ENCODE measurements at regions not wholly inside any gene's neighbourhood (a gene's known extent, or its start where the extent isn't known, plus 50 kb on each side); places are given as distances from the start of the nearest gene placed in this dataset.
"Not testable (repeated sequence)": the region's sequence is repeated elsewhere in the genome, so short reads cannot be mapped to it uniquely, and the experiment has no call there.

GRCh38 chr6:81098109-81098814, 654.2 kb downstream of the TENT5A start:
- H3K27ac ChIP-seq (replicated peaks; ENCODE audit: low read length): no peak overlapping the region
- H3K9ac ChIP-seq (ENCODE audit: low read depth, low read length, poor library complexity): no peak overlapping the region
- no peak overlapping the region for H3K4me2 ChIP-seq (ENCODE audit: insufficient read depth, low read length, poor library complexity, severe bottlenecking)
- no peak for DNase-seq (ENCODE audit: low spot score)
- WGBS, 2 donors (ENCODE audit: extremely low coverage in 2 of 2, insufficient read length in 2 of 2, insufficient replicate concordance in 1 of 2): no CpG with 5 or more reads among the region's 20 CpGs
- H3K23ac ChIP-seq (ENCODE audit: low read depth, low read length, poor library complexity): no peak overlapping the region
- no peak overlapping the region for H2AK5ac ChIP-seq (ENCODE audit: low read depth, low read length)
- H2BK5ac ChIP-seq (ENCODE audit: low read length): no peak overlapping the region
- H2BK120ac ChIP-seq (ENCODE audit: low read depth, low read length): no peak overlapping the region
- H3K79me1 ChIP-seq (ENCODE audit: low read depth, low read length): no peaks in the 10 kb centered on the region
- no peak overlapping the region for H3K4me3 ChIP-seq (ENCODE audit: low read length in 2 of 2)
- H3K14ac ChIP-seq (ENCODE audit: low read length): no peak overlapping the region
- H3K4me1 ChIP-seq (ENCODE audit: control insufficient read depth in 2 of 2, insufficient read depth in 1 of 2, low read depth in 1 of 2, low read length in 2 of 2): no peaks in the 10 kb centered on the region
- no peaks in the 10 kb centered on the region for H3K27me3 ChIP-seq (ENCODE audit: control insufficient read depth in 3 of 3, insufficient read depth in 3 of 3, low read depth in 1 of 3, low read length in 3 of 3)
- no peak overlapping the region for H4K91ac ChIP-seq (ENCODE audit: low read depth, low read length, poor library complexity)
- H3K18ac ChIP-seq (ENCODE audit: low read length): no peak overlapping the region
- no peak overlapping the region for H2BK12ac ChIP-seq (ENCODE audit: low read length)
- H2AFZ ChIP-seq (ENCODE audit: low read length): no peak overlapping the region
- no peaks in the 10 kb centered on the region for H3K36me3 ChIP-seq (replicated peaks in 1 of 2; ENCODE audit: control insufficient read depth in 2 of 2, insufficient read depth in 2 of 2, low read length in 2 of 2)
- H3K9me3 ChIP-seq (replicated peaks in 1 of 2; ENCODE audit: control insufficient read depth in 2 of 2, insufficient read depth in 1 of 2, low read depth in 1 of 2, low read length in 2 of 2): no peaks in the 10 kb centered on the region
- H3K4ac ChIP-seq (ENCODE audit: low read length): no peak overlapping the region
- H4K8ac ChIP-seq (ENCODE audit: low read depth, low read length): no peak overlapping the region
- no peak overlapping the region for H2BK15ac ChIP-seq (ENCODE audit: low read length)

- H3K4me2 ChIP-seq (ENCODE audit: insufficient read depth, low read length, poor library complexity, severe bottlenecking); H2BK5ac ChIP-seq (ENCODE audit: low read length); H3K4me1 ChIP-seq (ENCODE audit: control insufficient read depth in 2 of 2, insufficient read depth in 1 of 2, low read depth in 1 of 2, low read length in 2 of 2); H3K79me1 ChIP-seq (ENCODE audit: low read depth, low read length); H4K8ac ChIP-seq (ENCODE audit: low read depth, low read length); DNase-seq (ENCODE audit: low spot score); H3K4me3 ChIP-seq (ENCODE audit: low read length in 2 of 2); H3K14ac ChIP-seq (ENCODE audit: low read length); H3K36me3 ChIP-seq (replicated peaks in 1 of 2; ENCODE audit: control insufficient read depth in 2 of 2, insufficient read depth in 2 of 2, low read length in 2 of 2); H2BK120ac ChIP-seq (ENCODE audit: low read depth, low read length); H2AK5ac ChIP-seq (ENCODE audit: low read depth, low read length); H3K18ac ChIP-seq (ENCODE audit: low read length); H3K9me3 ChIP-seq (replicated peaks in 1 of 2; ENCODE audit: control insufficient read depth in 2 of 2, insufficient read depth in 1 of 2, low read depth in 1 of 2, low read length in 2 of 2); H3K9ac ChIP-seq (ENCODE audit: low read depth, low read length, poor library complexity); H2BK15ac ChIP-seq (ENCODE audit: low read length); H3K4ac ChIP-seq (ENCODE audit: low read length); H2BK12ac ChIP-seq (ENCODE audit: low read length); H2AFZ ChIP-seq (ENCODE audit: low read length); H3K23ac ChIP-seq (ENCODE audit: low read depth, low read length, poor library complexity); H4K91ac ChIP-seq (ENCODE audit: low read depth, low read length, poor library complexity); H3K27me3 ChIP-seq (ENCODE audit: control insufficient read depth in 3 of 3, insufficient read depth in 3 of 3, low read depth in 1 of 3, low read length in 3 of 3); H3K27ac ChIP-seq (replicated peaks; ENCODE audit: low read length): not testable (repeated sequence)
- no CpG with 5 or more reads among the region's 6 CpGs for WGBS, 2 donors (ENCODE audit: extremely low coverage in 2 of 2, insufficient read length in 2 of 2, insufficient replicate concordance in 1 of 2)
Measured at GRCh38 chr6:81096464-81096863, 656.0 kb downstream of the TENT5A start.

- Histone ChIP-seq H2BK120ac (ENCODE audit: low read depth, low read length) (no peak overlapping the region), H4K8ac (ENCODE audit: low read depth, low read length) (no peak overlapping the region), H3K4ac (ENCODE audit: low read length) (no peak overlapping the region), H4K91ac (ENCODE audit: low read depth, low read length, poor library complexity) (no peak overlapping the region), H3K27ac (replicated peaks; ENCODE audit: low read length) (no peak overlapping the region), H2BK5ac (ENCODE audit: low read length) (no peak overlapping the region), H3K36me3 (replicated peaks in 1 of 2; ENCODE audit: control insufficient read depth in 2 of 2, insufficient read depth in 2 of 2, low read length in 2 of 2) (no peaks in the 10 kb centered on the region), H2BK12ac (ENCODE audit: low read length) (no peak overlapping the region), H3K79me1 (ENCODE audit: low read depth, low read length) (no peaks in the 10 kb centered on the region), H3K9ac (ENCODE audit: low read depth, low read length, poor library complexity) (no peak overlapping the region), H2AK5ac (ENCODE audit: low read depth, low read length) (no peak overlapping the region), H3K4me2 (ENCODE audit: insufficient read depth, low read length, poor library complexity, severe bottlenecking) (no peak overlapping the region), H3K18ac (ENCODE audit: low read length) (no peak overlapping the region), H2BK15ac (ENCODE audit: low read length) (no peak overlapping the region), H3K4me1 (ENCODE audit: control insufficient read depth in 2 of 2, insufficient read depth in 1 of 2, low read depth in 1 of 2, low read length in 2 of 2) (peaks cover 0 to 3% of the 10 kb centered on the region in 2 donors), H3K4me3 (ENCODE audit: low read length in 2 of 2) (no peak overlapping the region), H3K9me3 (replicated peaks in 1 of 2; ENCODE audit: control insufficient read depth in 2 of 2, insufficient read depth in 1 of 2, low read depth in 1 of 2, low read length in 2 of 2) (no peaks in the 10 kb centered on the region), H3K14ac (ENCODE audit: low read length) (no peak overlapping the region), H2AFZ (ENCODE audit: low read length) (no peak overlapping the region), H3K27me3 (ENCODE audit: control insufficient read depth in 3 of 3, insufficient read depth in 3 of 3, low read depth in 1 of 3, low read length in 3 of 3) (no peaks in the 10 kb centered on the region), H3K23ac (ENCODE audit: low read depth, low read length, poor library complexity) (no peak overlapping the region)
- no peak for DNase-seq (ENCODE audit: low spot score)
- no CpG with 5 or more reads among the region's 5 CpGs for WGBS, 2 donors (ENCODE audit: extremely low coverage in 2 of 2, insufficient read length in 2 of 2, insufficient replicate concordance in 1 of 2)
Measured at GRCh38 chr6:81093051-81093450, 659.4 kb downstream of the TENT5A start.

- Histone ChIP-seq H3K4me2 (ENCODE audit: insufficient read depth, low read length, poor library complexity, severe bottlenecking) (no peak overlapping the region), H2BK120ac (ENCODE audit: low read depth, low read length) (no peak overlapping the region), H3K9me3 (replicated peaks in 1 of 2; ENCODE audit: control insufficient read depth in 2 of 2, insufficient read depth in 1 of 2, low read depth in 1 of 2, low read length in 2 of 2) (no peaks in the 10 kb centered on the region), H4K91ac (ENCODE audit: low read depth, low read length, poor library complexity) (no peak overlapping the region), H3K18ac (ENCODE audit: low read length) (no peak overlapping the region), H3K27ac (replicated peaks; ENCODE audit: low read length) (no peak overlapping the region), H2AFZ (ENCODE audit: low read length) (no peak overlapping the region), H3K36me3 (replicated peaks in 1 of 2; ENCODE audit: control insufficient read depth in 2 of 2, insufficient read depth in 2 of 2, low read length in 2 of 2) (no peaks in the 10 kb centered on the region), H2BK12ac (ENCODE audit: low read length) (no peak overlapping the region), H3K27me3 (ENCODE audit: control insufficient read depth in 3 of 3, insufficient read depth in 3 of 3, low read depth in 1 of 3, low read length in 3 of 3) (no peaks in the 10 kb centered on the region), H4K8ac (ENCODE audit: low read depth, low read length) (no peak overlapping the region), H3K9ac (ENCODE audit: low read depth, low read length, poor library complexity) (no peak overlapping the region), H3K4ac (ENCODE audit: low read length) (no peak overlapping the region), H2AK5ac (ENCODE audit: low read depth, low read length) (no peak overlapping the region), H3K4me1 (ENCODE audit: control insufficient read depth in 2 of 2, insufficient read depth in 1 of 2, low read depth in 1 of 2, low read length in 2 of 2) (peaks cover 0 to 3% of the 10 kb centered on the region in 2 donors), H2BK5ac (ENCODE audit: low read length) (no peak overlapping the region), H3K4me3 (ENCODE audit: low read length in 2 of 2) (no peak overlapping the region), H2BK15ac (ENCODE audit: low read length) (no peak overlapping the region), H3K23ac (ENCODE audit: low read depth, low read length, poor library complexity) (no peak overlapping the region), H3K14ac (ENCODE audit: low read length) (no peak overlapping the region), H3K79me1 (ENCODE audit: low read depth, low read length) (no peaks in the 10 kb centered on the region)
- no CpG with 5 or more reads among the region's 1 CpG for WGBS, 2 donors (ENCODE audit: extremely low coverage in 2 of 2, insufficient read length in 2 of 2, insufficient replicate concordance in 1 of 2)
- DNase-seq (ENCODE audit: low spot score): no peak
Measured at GRCh38 chr6:81088145-81088544, 664.3 kb downstream of the TENT5A start.

Measured in neuronal stem cell (in vitro differentiated cells).